ENCODE measurements at regions not wholly inside any gene's neighbourhood (a gene's known extent, or its start where the extent isn't known, plus 50 kb on each side); places are given as distances from the start of the nearest gene placed in this dataset.

DNA sequence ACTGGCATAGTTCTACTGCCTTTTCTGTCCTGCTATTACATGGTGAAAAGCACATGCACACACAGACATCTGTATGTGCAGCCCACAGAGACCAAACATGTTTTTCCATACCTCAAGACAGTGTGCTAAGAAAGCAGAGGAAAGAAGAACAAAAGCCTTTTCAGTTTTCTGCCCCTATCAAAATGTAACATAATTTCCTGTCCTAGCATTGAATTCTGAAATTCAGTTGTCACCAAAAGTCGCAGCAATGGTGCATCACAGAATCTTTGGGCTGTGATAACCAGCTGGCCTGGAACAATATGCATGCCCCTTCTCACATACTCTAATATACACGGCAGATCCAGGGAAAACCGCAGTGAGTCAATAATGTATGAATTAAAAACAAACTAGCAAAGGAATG, 153.8 kb upstream of the RAP2B start:
- no peak for DNase-seq (ENCODE audit: low read depth)
- TF ChIP-seq, protein P1, sequence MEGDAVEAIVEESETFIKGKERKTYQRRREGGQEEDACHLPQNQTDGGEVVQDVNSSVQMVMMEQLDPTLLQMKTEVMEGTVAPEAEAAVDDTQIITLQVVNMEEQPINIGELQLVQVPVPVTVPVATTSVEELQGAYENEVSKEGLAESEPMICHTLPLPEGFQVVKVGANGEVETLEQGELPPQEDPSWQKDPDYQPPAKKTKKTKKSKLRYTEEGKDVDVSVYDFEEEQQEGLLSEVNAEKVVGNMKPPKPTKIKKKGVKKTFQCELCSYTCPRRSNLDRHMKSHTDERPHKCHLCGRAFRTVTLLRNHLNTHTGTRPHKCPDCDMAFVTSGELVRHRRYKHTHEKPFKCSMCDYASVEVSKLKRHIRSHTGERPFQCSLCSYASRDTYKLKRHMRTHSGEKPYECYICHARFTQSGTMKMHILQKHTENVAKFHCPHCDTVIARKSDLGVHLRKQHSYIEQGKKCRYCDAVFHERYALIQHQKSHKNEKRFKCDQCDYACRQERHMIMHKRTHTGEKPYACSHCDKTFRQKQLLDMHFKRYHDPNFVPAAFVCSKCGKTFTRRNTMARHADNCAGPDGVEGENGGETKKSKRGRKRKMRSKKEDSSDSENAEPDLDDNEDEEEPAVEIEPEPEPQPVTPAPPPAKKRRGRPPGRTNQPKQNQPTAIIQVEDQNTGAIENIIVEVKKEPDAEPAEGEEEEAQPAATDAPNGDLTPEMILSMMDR (IDR thresholded peaks at IDR 0.05; ENCODE audit: low read depth, low read length, missing control alignments) = no peak
- H3K4me3 ChIP-seq (ENCODE audit: low read depth, low read length) = no peak overlapping the region

DNA sequence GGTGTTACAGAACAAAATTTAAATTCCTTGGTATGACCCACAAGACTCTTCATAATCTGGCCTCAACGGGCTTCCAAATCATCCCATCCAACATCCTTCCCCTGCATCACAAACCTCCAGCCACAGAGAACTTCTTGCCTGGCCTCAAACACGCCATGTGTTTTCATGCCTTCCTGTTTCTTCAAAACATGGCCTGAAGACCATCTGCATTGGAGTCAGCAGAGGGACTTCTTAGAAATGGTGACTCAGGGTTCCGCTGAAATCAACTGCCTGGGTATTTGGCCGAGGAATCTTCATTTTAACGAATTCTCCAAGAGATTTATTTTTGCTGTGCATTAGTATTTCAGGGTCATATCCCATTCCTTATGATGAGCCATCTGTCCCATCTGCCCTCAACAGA, 138.1 kb upstream of the RAP2B start:
- no peak overlapping the region for H3K4me3 ChIP-seq (ENCODE audit: low read depth, low read length)
- no peak for DNase-seq (ENCODE audit: low read depth)
- TF ChIP-seq, protein P1 (IDR thresholded peaks at IDR 0.05; ENCODE audit: low read depth, low read length, missing control alignments) = no peak

DNA sequence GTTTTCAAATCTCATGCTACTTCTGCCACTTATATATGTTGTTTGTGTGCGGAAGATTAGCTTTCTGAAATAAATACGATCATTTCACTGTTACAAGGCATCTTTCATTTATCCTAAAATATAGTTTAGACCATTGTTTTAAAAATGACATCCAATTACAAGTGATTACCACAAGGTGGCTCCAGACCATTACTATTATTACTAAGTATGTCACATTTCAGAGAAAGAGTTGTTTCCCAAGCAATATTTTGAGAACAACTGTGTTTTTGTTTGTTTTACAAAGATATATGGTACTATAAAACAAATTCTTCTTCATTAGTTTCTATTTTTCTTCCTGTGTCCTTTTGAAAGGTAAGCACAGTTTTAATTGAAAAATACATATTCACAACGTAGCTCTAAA, 136.0 kb upstream of the RAP2B start:
- TF ChIP-seq, protein P1 (IDR thresholded peaks at IDR 0.05; ENCODE audit: low read depth, low read length, missing control alignments) = peak; percentile 40
- no peak overlapping the region for H3K4me3 ChIP-seq (ENCODE audit: low read depth, low read length)
- DNase-seq (ENCODE audit: low read depth) = peak; percentile 8

DNA sequence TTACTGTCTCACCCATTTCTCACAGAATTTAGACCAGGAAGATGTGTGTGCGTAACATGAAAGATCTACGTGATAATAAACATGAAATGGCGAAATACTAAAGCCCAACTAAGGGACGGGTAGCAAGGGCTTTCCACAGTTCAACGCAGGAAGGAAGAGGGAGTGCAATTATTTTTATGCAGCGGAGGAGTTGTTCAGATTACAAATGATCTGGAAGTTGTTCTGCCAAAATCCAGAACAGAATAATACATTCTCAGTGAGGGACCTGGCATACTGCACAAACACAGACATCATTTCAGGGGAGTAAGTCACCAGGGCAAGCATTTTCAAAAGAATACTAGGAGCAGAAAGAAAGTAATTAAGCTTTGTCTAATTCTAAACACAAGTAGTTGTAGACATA, 133.6 kb upstream of the RAP2B start:
- H3K4me3 ChIP-seq (ENCODE audit: low read depth, low read length) = no peak overlapping the region
- DNase-seq (ENCODE audit: low read depth) = no peak
- TF ChIP-seq, protein P1 (IDR thresholded peaks at IDR 0.05; ENCODE audit: low read depth, low read length, missing control alignments) = no peak

DNA sequence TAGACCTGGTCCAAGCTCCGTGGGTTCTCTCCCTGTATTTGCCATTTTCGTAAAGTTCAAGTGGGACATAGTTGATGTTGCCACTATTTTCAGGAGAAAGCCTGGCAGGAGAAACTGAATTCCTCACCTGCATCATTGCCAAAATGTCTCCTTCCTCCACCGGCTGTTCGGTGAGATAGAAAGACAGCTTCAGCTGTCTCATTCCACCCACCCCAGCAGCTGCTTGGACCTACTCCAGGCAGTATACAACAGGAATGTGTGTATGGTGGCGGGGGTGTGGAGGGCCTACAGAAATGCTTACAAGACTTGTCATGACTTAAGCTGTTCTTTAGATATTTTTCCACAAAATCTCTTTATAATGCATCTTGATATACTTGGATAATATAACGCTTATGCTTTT, 132.7 kb upstream of the RAP2B start:
- H3K4me3 ChIP-seq (ENCODE audit: low read depth, low read length) = no peak overlapping the region
- TF ChIP-seq, protein P1 (IDR thresholded peaks at IDR 0.05; ENCODE audit: low read depth, low read length, missing control alignments) = no peak
- DNase-seq (ENCODE audit: low read depth) = no peak

DNA sequence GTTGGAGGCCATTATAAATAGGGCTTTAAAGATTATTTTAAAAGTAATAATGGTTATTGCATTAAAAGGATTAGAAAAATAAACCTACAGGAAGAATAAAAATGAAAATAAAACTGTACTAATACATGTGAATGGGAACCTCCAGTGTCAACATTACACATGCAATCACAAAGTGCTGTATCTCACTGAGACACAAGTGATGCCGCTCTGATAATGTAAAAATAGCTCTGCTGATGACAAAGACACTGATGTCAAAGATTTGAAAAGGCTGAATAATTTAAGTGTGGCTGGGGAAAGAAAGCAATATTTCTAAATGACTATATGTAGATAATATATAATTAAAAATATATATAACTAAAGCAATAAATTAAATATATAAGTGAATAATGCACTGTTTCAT, 129.1 kb upstream of the RAP2B start:
- TF ChIP-seq, protein P1 (IDR thresholded peaks at IDR 0.05; ENCODE audit: low read depth, low read length, missing control alignments) = no peak
- no peak for DNase-seq (ENCODE audit: low read depth)

DNA sequence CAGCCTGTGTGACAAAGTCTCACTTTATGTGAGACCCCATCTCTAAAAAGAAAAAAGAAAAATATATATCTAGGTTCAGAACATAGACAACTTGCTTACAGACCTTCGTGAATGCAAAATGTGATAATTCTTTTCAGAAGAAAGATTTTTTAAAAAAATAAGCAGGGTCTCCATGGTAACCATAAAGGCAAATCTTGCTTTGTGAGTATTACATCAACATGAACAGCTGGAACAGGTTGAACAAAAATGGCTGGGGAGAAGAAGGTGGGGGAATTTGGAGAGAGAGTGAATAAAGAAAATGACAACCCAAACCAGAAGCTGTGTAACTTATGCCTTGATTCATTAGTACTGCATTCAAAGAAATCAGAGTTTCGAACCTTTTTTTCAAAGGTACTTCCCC, 125.2 kb upstream of the RAP2B start:
- TF ChIP-seq, protein P1 (IDR thresholded peaks at IDR 0.05; ENCODE audit: low read depth, low read length, missing control alignments) = no peak
- no peak for DNase-seq (ENCODE audit: low read depth)

More for the DNA sequence above, 129.1 kb upstream of the RAP2B start:
- no peak overlapping the region for H3K4me3 ChIP-seq (ENCODE audit: low read depth, low read length)

More for the DNA sequence above, 125.2 kb upstream of the RAP2B start:
- H3K4me3 ChIP-seq (ENCODE audit: low read depth, low read length) = no peak overlapping the region
